H1 (cell line): ENCODE measurements at regions not wholly inside any gene's neighbourhood (a gene's known extent, or its start where the extent isn't known, plus 50 kb on each side); places are given as distances from the start of the nearest gene placed in this dataset.

Experiments used
- CTCF ChIA-PET: fragments of 300-600 bp; sonication (Branson Sonifier 250); formaldehyde crosslinking; loops from one replicate; lab custom pipeline; 2021; ENCODE audit not compliant: partially characterized antibody; lab: Charles Lee
- POLR2A ChIA-PET: fragments of 300-600 bp; sonication (Branson Sonifier 250); formaldehyde crosslinking; loops from one replicate; lab custom pipeline; 2021; ENCODE audit warnings: inconsistent platforms; ENCODE audit not compliant: partially characterized antibody; lab: Charles Lee
- DNase-seq, 2 experiments: peaks; one replicate each; pipeline versions ENCODE4 v3.0.0 to v3.0.0-alpha.2; 2010 to 2022; ENCODE audit warnings: low spot score in 2 of 2, low read depth in 1 of 2, mixed read lengths in 1 of 2
- FAIRE-seq: peaks from 2 replicates; lab custom pipeline; 2011; peaks lifted over from hg19 to GRCh38; lab: Jason Lieb, UNC
- H2AFZ ChIP-seq: 2 replicates; pipeline ENCODE4 v1.8.1; 2012; ENCODE audit warnings: low read length, inconsistent platforms
- H2AK5ac ChIP-seq: 2 replicates; pipeline ENCODE4 v1.6.1; 2013; ENCODE audit warnings: low read depth, low read length
- H2BK120ac ChIP-seq: replicated peaks from 2 replicates; pipeline ENCODE3; 2013; ENCODE audit warnings: low read depth, low read length, inconsistent platforms
- H2BK12ac ChIP-seq: 2 replicates; pipeline ENCODE4 v1.6.1; 2013; ENCODE audit warnings: low read depth, low read length
- H2BK15ac ChIP-seq: 2 replicates; pipeline ENCODE4 v1.6.1; 2013; ENCODE audit warnings: low read length
- H2BK20ac ChIP-seq: 2 replicates; pipeline ENCODE4 v1.6.1; 2013; ENCODE audit warnings: low read length
- H2BK5ac ChIP-seq: 2 replicates; pipeline ENCODE4 v1.6.1; 2013; ENCODE audit warnings: low read depth, low read length
- H3K14ac ChIP-seq: 2 replicates; pipeline ENCODE4 v1.6.1; 2013; ENCODE audit warnings: inconsistent platforms; ENCODE audit not compliant: insufficient read length
- H3K18ac ChIP-seq: 2 replicates; pipeline ENCODE4 v1.6.1; 2013; ENCODE audit warnings: low read length; ENCODE audit errors: extremely low read depth
- H3K23ac ChIP-seq: 2 replicates; pipeline ENCODE4 v1.6.1; 2013; ENCODE audit warnings: inconsistent platforms; ENCODE audit not compliant: insufficient read length
- H3K23me2 ChIP-seq: 2 replicates; pipeline ENCODE4 v1.6.1; 2013; ENCODE audit warnings: low read depth, low read length
- H3K27ac ChIP-seq: 2 replicates; pipeline ENCODE4 v1.6.1; 2011; ENCODE audit warnings: low read depth, low read length, inconsistent platforms
- H3K27me3 ChIP-seq, 4 experiments: replicated peaks in 1 of 4; 1 replicate in 1 of 4; 2 replicates in 3 of 4; pipeline versions ENCODE4 v1.6.1 to v1.8.1; 2011 to 2013; ENCODE audit warnings: low read length in 3 of 4, mild to moderate bottlenecking in 3 of 4, inconsistent platforms in 2 of 4, mixed read lengths in 2 of 4, moderate library complexity in 1 of 4; ENCODE audit not compliant: control insufficient read depth in 3 of 4, insufficient read depth in 3 of 4; ENCODE audit errors: extremely low read depth in 1 of 4
- H3K36me3 ChIP-seq, 4 experiments: 2 replicates each; pipeline versions ENCODE4 v1.6.1 to v1.8.1; 2011 to 2013; ENCODE audit warnings: mild to moderate bottlenecking in 4 of 4, low read length in 3 of 4, moderate library complexity in 2 of 4, control low read depth in 1 of 4, inconsistent platforms in 1 of 4; ENCODE audit not compliant: insufficient read depth in 4 of 4, control insufficient read depth in 2 of 4
- H3K4ac ChIP-seq: replicated peaks from 2 replicates; pipeline ENCODE3; 2013; ENCODE audit warnings: low read length, low read depth, mixed read lengths, inconsistent platforms; ENCODE audit not compliant: insufficient read length
- H3K4me1 ChIP-seq, 4 experiments: replicated peaks in 1 of 4; 1 replicate in 1 of 4; 2 replicates in 3 of 4; pipeline versions ENCODE4 v1.6.1 to v1.8.1; 2011 to 2013; ENCODE audit warnings: low read length in 3 of 4, inconsistent platforms in 2 of 4, mixed read lengths in 1 of 4; ENCODE audit not compliant: insufficient read depth in 4 of 4, control insufficient read depth in 3 of 4
- H3K4me2 ChIP-seq, 2 experiments: 2 replicates each; pipeline versions ENCODE4 v1.6.1 to v1.8.1; 2011 to 2013; ENCODE audit warnings: low read depth in 2 of 2, low read length in 2 of 2, control low read depth in 1 of 2, inconsistent platforms in 1 of 2, mild to moderate bottlenecking in 1 of 2; ENCODE audit not compliant: insufficient read depth in 1 of 2
- H3K4me3 ChIP-seq, 4 experiments: fragments of 200-600, 300-600 bp in 1 of 4; sonication (generic), shearing (Covaris generic), sonication (Bioruptor Twin) in 1 of 4; 2 replicates each; pipeline versions ENCODE4 v1.5.1 to v1.8.1; 2011 to 2016; ENCODE audit warnings: low read length in 4 of 4, low read depth in 3 of 4, control low read depth in 2 of 4, inconsistent platforms in 2 of 4, mild to moderate bottlenecking in 2 of 4, mixed read lengths in 1 of 4, moderate library complexity in 1 of 4; ENCODE audit not compliant: insufficient read depth in 2 of 4; ENCODE audit errors: extremely low read depth in 1 of 4
- H3K56ac ChIP-seq: replicated peaks from 2 replicates; pipeline ENCODE3; 2013; ENCODE audit warnings: low read depth, mild to moderate bottlenecking, mixed read lengths, low read length, inconsistent platforms; ENCODE audit not compliant: insufficient read length
- H3K79me1 ChIP-seq: 2 replicates; pipeline ENCODE4 v1.6.1; 2013; ENCODE audit warnings: low read depth, low read length, control low read depth
- H3K79me2 ChIP-seq, 2 experiments: 2 replicates each; pipeline versions ENCODE4 v1.6.1 to v1.8.1; 2012 to 2013; ENCODE audit warnings: low read length in 2 of 2, mild to moderate bottlenecking in 2 of 2, inconsistent platforms in 1 of 2; ENCODE audit not compliant: insufficient read depth in 2 of 2, control insufficient read depth in 1 of 2
- H3K9ac ChIP-seq, 4 experiments: replicated peaks in 1 of 4; 1 replicate in 1 of 4; 2 replicates in 3 of 4; pipeline versions ENCODE4 v1.6.1 to v1.8.1; 2011 to 2013; ENCODE audit warnings: low read depth in 3 of 4, low read length in 3 of 4, control low read depth in 2 of 4, mild to moderate bottlenecking in 2 of 4, moderate library complexity in 2 of 4, inconsistent platforms in 1 of 4; ENCODE audit errors: extremely low read depth in 1 of 4
- H3K9me3 ChIP-seq, 2 experiments: 2 replicates each; pipeline versions ENCODE4 v1.6.1 to v1.8.1; 2012 to 2013; ENCODE audit warnings: mild to moderate bottlenecking in 2 of 2, moderate library complexity in 2 of 2, control low read depth in 1 of 2, inconsistent platforms in 1 of 2, low read depth in 1 of 2, low read length in 1 of 2, mixed read lengths in 1 of 2; ENCODE audit not compliant: insufficient read depth in 2 of 2
- H4K20me1 ChIP-seq, 2 experiments: replicated peaks in 1 of 2; 2 replicates each; pipeline versions ENCODE3 to v1.8.1; 2011 to 2013; ENCODE audit warnings: inconsistent platforms in 2 of 2, low read length in 2 of 2, mild to moderate bottlenecking in 1 of 2; ENCODE audit not compliant: insufficient read depth in 2 of 2, control insufficient read depth in 1 of 2
- H4K5ac ChIP-seq: 2 replicates; pipeline ENCODE4 v1.6.1; 2013; ENCODE audit warnings: low read length, low read depth, mixed read lengths, inconsistent platforms; ENCODE audit not compliant: insufficient read length
- H4K8ac ChIP-seq: 2 replicates; pipeline ENCODE4 v1.8.0; 2013; ENCODE audit warnings: mild to moderate bottlenecking, moderate library complexity, low read length, inconsistent platforms; ENCODE audit not compliant: insufficient read depth; ENCODE audit errors: extremely low read depth
- H4K91ac ChIP-seq: replicated peaks from 2 replicates; pipeline ENCODE3; 2013; ENCODE audit warnings: low read length, mixed read lengths, inconsistent platforms; ENCODE audit not compliant: insufficient read length
- GABPA ChIP-seq: IDR thresholded peaks from 2 replicates; pipeline ENCODE4 v1.6.1; 2011; ENCODE audit warnings: mild to moderate bottlenecking, low read length, moderate library complexity, borderline replicate concordance; ENCODE audit not compliant: insufficient read depth
- KDM5A ChIP-seq: fragments of 200-600 bp; IDR thresholded peaks from 2 replicates; pipeline ENCODE4 v1.7.1; 2012; ENCODE audit warnings: mild to moderate bottlenecking, low read length, inconsistent platforms, mixed read lengths
- POLR2A ChIP-seq, 2 experiments: IDR thresholded peaks; 1 replicate in 1 of 2; 2 replicates in 1 of 2; pipeline ENCODE4 v1.6.1; 2011; ENCODE audit warnings: low read depth in 2 of 2, low read length in 2 of 2, mild to moderate bottlenecking in 2 of 2; ENCODE audit errors: control extremely low read depth in 1 of 2
- WGBS, 2 experiments: shearing (Covaris generic) in 1 of 2; methylation state at CpG; one replicate each; pipeline versions ENCODE4 v1.1.6 to v1.1.7; 2013 to 2015; ENCODE audit warnings: low lambda C conversion rate in 2 of 2, mixed read lengths in 2 of 2, inconsistent platforms in 1 of 2, low coverage in 1 of 2, missing lambda C conversion rate in 1 of 2; ENCODE audit not compliant: insufficient replicate concordance in 2 of 2, insufficient coverage in 1 of 2, insufficient read length in 1 of 2; ENCODE audit errors: extremely low coverage in 1 of 2, missing lambda C conversion rate in 1 of 2; 5-methylcytosine and 5-hydroxymethylcytosine counted together

GRCh38 chr13:94859278-94859691 lies 146.9 kb upstream of the SOX21 start:
- Histone ChIP-seq H3K4me2 (no peak overlapping the region), H3K79me1 (no peaks in the 10 kb centered on the region)

More at GRCh38 chr13:94859278-94859691, 146.9 kb upstream of the SOX21 start:
- Histone ChIP-seq H3K36me3 (no peaks in the 10 kb centered on the region), H3K23me2 (no peaks in the 10 kb centered on the region), H2AK5ac (no peak overlapping the region), H3K56ac (no peak overlapping the region), H4K8ac (no peak overlapping the region), H2AFZ (0 out of 2 replicates have a peak overlapping the region, but pooled peaks have one; percentile 88), H3K27me3 (no peaks in the 10 kb centered on the region), H3K23ac (no peak overlapping the region), H4K5ac (no peak overlapping the region), H2BK120ac (no peak overlapping the region), H3K9me3 (no peaks in the 10 kb centered on the region), H4K20me1 (no peaks in the 10 kb centered on the region), H3K18ac (no peak overlapping the region), H3K14ac (no peak overlapping the region), H2BK12ac (peak overlapping the region; percentile 50; the same call in 1 of the 2 replicates), H4K91ac (no peak overlapping the region), H3K27ac (no peak overlapping the region), H3K4me1 (peaks cover 0 to 5% (median 0%) of the 10 kb centered on the region in 4 experiments; a peak in 1 of 7 replicates), H2BK15ac (0 out of 2 replicates have a peak overlapping the region, but pooled peaks have one; percentile 22), H2BK5ac (0 out of 2 replicates have a peak overlapping the region, but pooled peaks have one; percentile 6), H3K4me3 (no peak overlapping the region), H3K79me2 (no peaks in the 10 kb centered on the region), H3K9ac (peak overlapping the region in 1 of 4 experiments; percentile 23; a peak in 1 of 7 replicates), H2BK20ac (no peak overlapping the region), H3K4ac (no peak overlapping the region)
- TF ChIP-seq KDM5A (no peak), POLR2A (IDR thresholded peaks at IDR 0.05; ENCODE audit: control extremely low read depth in 1 of 2, low read depth in 2 of 2, low read length in 2 of 2) (no peak), GABPA (no peak)
- CTCF ChIA-PET = no interaction called here
- DNase-seq = no peak
- no peak for FAIRE-seq
- 82% methylated on average over 11 of the region's 11 CpGs; no CpG with 5 or more reads in 1 of the 2 experiments for WGBS, 2 experiments
- POLR2A ChIA-PET = no interaction called here
